Epithelial cell of esophagus (primary cell): ENCODE measurements at regions not wholly inside any gene's neighbourhood (a gene's known extent, or its start where the extent isn't known, plus 50 kb on each side); places are given as distances from the start of the nearest gene placed in this dataset.
"Not testable (repeated sequence)": the region's sequence is repeated elsewhere in the genome, so short reads cannot be mapped to it uniquely, and the experiment has no call there.

Source experiments
- DNase-seq: peaks from one replicate; pipeline ENCODE4 v3.0.0; 2010; ENCODE audit warnings: low read depth
- H3K4me3 ChIP-seq: 2 replicates; pipeline ENCODE4 v1.5.1; 2011; ENCODE audit warnings: mild to moderate bottlenecking, low read length, control low read depth
- CTCF ChIP-seq: IDR thresholded peaks from 2 replicates; pipeline ENCODE4 v1.5.1; 2011; ENCODE audit warnings: low read depth, mild to moderate bottlenecking, low read length, control low read depth, inconsistent platforms; ENCODE audit not compliant: insufficient read depth; ENCODE audit errors: missing control alignments

DNA sequence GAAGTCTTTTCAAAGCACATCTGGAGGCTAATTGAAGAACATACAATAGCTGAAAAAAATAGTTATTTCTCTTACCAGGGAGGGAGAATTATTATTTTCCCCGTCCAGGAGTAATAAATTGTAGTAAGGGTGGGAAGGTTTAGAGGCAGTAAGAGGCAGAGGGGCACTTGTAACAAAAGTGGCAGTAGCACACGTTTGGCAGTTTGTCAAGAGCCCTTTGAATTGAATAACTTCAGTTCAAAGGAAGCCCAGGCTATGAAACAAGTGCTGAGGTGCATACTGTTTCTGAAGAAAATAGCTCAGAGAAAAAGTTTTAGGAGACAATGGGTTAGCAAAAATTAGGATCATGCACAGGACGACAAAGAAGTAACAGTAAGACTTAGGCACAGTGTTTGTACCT is 451.3 kb downstream of the LRRC70 start:
- no peak overlapping the region for H3K4me3 ChIP-seq
- DNase-seq = no peak
- no peak for TF ChIP-seq CTCF

- DNase-seq = no peak
- H3K4me3 ChIP-seq = no peak overlapping the region
- TF ChIP-seq CTCF = no peak
Observed at GRCh38 chr5:63025679-63026078, 447.1 kb downstream of the LRRC70 start.

DNA sequence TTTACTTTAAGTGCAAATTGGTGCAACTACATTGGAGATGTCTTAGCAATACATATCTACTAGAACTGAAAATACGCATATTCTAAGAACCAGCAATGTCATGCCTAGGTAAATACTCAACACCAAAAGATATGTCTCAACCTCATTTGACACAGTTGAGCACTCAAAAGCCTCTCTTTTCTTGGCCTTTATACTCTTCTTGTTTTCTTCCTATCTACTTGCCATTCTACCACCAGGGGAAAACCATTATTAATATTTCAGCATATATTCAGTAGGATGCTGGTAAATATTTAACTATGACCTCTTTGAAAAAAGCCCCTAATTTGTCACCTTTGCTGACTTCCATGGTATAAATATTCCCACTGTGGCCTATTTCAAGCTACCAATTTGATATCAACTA is 443.8 kb downstream of the LRRC70 start:
- no peak for TF ChIP-seq CTCF
- H3K4me3 ChIP-seq = no peak overlapping the region

DNA sequence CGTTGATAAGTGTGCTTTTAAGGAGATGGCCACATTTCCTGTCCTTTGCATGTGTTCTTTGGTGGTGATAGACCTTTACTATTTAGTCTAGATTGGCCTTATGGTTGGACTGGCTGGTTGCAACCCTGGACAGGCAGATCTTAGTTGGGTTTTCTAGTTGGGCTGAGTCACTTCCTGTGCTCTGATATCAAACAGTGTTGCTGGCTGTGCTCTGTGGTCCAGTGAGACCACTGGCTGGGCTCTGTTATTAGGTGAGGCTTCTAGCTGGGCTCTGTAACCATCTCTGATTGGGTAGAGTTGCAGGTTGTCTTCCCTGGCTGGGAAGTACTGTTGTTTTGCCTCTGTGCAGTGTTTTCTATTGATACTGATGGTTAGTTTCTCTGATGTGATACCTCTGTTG is 432.5 kb downstream of the LRRC70 start:
- no peak for TF ChIP-seq CTCF

More for the DNA sequence above, 443.8 kb downstream of the LRRC70 start:
- DNase-seq = no peak

GRCh38 chr5:63008195-63008594 is 429.6 kb downstream of the LRRC70 start:
- TF ChIP-seq CTCF = no peak
- H3K4me3 ChIP-seq = no peak overlapping the region
- no peak for DNase-seq

More for the DNA sequence above, 432.5 kb downstream of the LRRC70 start:
- no peak for DNase-seq
- no peak overlapping the region for H3K4me3 ChIP-seq

GRCh38 chr5:62994842-62995241 is 416.2 kb downstream of the LRRC70 start:
- H3K4me3 ChIP-seq, DNase-seq: not testable (repeated sequence)

- no peak overlapping the region for H3K4me3 ChIP-seq
- no peak for TF ChIP-seq CTCF
- DNase-seq = no peak
Observed at GRCh38 chr5:62985749-62986148, 407.1 kb downstream of the LRRC70 start.

- no peak for TF ChIP-seq CTCF
Observed at GRCh38 chr5:62982348-62982747, 403.7 kb downstream of the LRRC70 start.

More at GRCh38 chr5:62982348-62982747, 403.7 kb downstream of the LRRC70 start:
- no peak for DNase-seq
- no peak overlapping the region for H3K4me3 ChIP-seq
